GM18868 (cell line): ENCODE measurements at regions not wholly inside any gene's neighbourhood (a gene's known extent, or its start where the extent isn't known, plus 50 kb on each side); places are given as distances from the start of the nearest gene placed in this dataset.
A peak's percentile ranks its signal among the peaks of the same experiment; 100 is the strongest.

Experiments
- ATAC-seq: cut with Tn5 transposase; IDR thresholded peaks from one replicate; pipeline ENCODE4 v1.9.1; 2021; ENCODE audit warnings: mild to moderate bottlenecking, moderate library complexity; ENCODE audit not compliant: unreplicated experiment

GRCh38 chr11:19441752-19442553 is 201.2 kb upstream of the E2F8 start:
- peak; percentile 96 for ATAC-seq

GRCh38 chr11:19441288-19441687 is 200.5 kb upstream of the E2F8 start:
- ATAC-seq, result no peak

- ATAC-seq, result no peak
These were observed 197.0 kb upstream of the E2F8 start for GRCh38 chr11:19437760-19438159.

GRCh38 chr11:19436932-19437331 is 196.2 kb upstream of the E2F8 start:
- peak; percentile 45 for ATAC-seq

- ATAC-seq, result no peak
These were observed 194.7 kb upstream of the E2F8 start for GRCh38 chr11:19435306-19435989.

GRCh38 chr11:19433791-19434190 is 193.0 kb upstream of the E2F8 start:
- no peak for ATAC-seq

- peak; percentile 49 for ATAC-seq
These were observed 192.6 kb upstream of the E2F8 start for GRCh38 chr11:19433367-19433766.

GRCh38 chr11:19432370-19433061 is 191.8 kb upstream of the E2F8 start:
- peak; percentile 47 for ATAC-seq

- no peak for ATAC-seq
These were observed 190.1 kb upstream of the E2F8 start for GRCh38 chr11:19430754-19431398.

GRCh38 chr11:19430346-19430745 is 189.6 kb upstream of the E2F8 start:
- ATAC-seq, result no peak

- peak; percentile 25 for ATAC-seq
These were observed 188.5 kb upstream of the E2F8 start for GRCh38 chr11:19429108-19429760.

GRCh38 chr11:19428206-19429002 is 187.7 kb upstream of the E2F8 start:
- ATAC-seq, result no peak

- no peak for ATAC-seq
These were observed 186.1 kb upstream of the E2F8 start for GRCh38 chr11:19426756-19427403.

- ATAC-seq, result no peak
These were observed 185.4 kb upstream of the E2F8 start for GRCh38 chr11:19426011-19426755.

- no peak for ATAC-seq
These were observed 181.5 kb upstream of the E2F8 start for GRCh38 chr11:19422276-19422675.

- no peak for ATAC-seq
These were observed 180.3 kb upstream of the E2F8 start for GRCh38 chr11:19420868-19421533.

GRCh38 chr11:19419808-19420207 is 179.1 kb upstream of the E2F8 start:
- ATAC-seq, result no peak
